B cell (primary cell): ENCODE measurements at regions not wholly inside any gene's neighbourhood (a gene's known extent, or its start where the extent isn't known, plus 50 kb on each side); places are given as distances from the start of the nearest gene placed in this dataset.

Experiments
- EZH2 ChIP-seq: IDR thresholded peaks from 2 replicates; pipeline ENCODE4 v1.6.1; 2012; ENCODE audit warnings: borderline replicate concordance, low read depth, mild to moderate bottlenecking, moderate library complexity, low read length; ENCODE audit not compliant: insufficient read depth, poor library complexity, severe bottlenecking
- TF ChIP-seq, protein P1 (sequence below): fragments of 200-600 bp; IDR thresholded peaks from one replicate; pipeline ENCODE4 v1.8.0; 2022; ENCODE audit warnings: antibody characterized with exemption, mild to moderate bottlenecking

DNA sequence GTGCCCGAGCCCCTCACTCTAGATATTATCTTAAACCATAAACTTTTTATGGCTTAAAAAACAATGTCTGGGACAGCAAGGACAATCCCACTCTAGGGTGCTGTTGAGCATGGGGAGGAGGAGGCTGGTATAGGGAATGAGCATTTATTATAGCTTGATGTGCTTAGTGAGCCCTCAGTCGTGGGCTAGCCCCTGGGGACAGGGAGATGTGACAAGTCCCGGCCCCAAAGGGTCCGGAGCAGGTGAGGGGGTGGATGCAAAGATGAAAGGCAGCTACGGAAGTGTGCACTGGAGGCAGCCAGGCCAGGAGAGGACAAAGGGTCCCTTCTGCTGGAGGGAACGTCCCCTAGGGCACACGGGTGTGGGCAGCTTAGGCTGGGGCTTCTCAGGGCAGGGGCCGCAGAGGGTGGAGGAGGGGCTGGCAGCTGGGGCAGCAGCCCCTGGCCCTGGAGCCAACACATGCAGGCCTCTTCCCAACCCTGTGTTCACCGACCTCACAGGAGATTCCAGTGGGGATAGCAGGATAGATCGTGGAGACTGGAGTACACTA lies 106.3 kb upstream of the GPC1 start:
- TF ChIP-seq, protein P1, sequence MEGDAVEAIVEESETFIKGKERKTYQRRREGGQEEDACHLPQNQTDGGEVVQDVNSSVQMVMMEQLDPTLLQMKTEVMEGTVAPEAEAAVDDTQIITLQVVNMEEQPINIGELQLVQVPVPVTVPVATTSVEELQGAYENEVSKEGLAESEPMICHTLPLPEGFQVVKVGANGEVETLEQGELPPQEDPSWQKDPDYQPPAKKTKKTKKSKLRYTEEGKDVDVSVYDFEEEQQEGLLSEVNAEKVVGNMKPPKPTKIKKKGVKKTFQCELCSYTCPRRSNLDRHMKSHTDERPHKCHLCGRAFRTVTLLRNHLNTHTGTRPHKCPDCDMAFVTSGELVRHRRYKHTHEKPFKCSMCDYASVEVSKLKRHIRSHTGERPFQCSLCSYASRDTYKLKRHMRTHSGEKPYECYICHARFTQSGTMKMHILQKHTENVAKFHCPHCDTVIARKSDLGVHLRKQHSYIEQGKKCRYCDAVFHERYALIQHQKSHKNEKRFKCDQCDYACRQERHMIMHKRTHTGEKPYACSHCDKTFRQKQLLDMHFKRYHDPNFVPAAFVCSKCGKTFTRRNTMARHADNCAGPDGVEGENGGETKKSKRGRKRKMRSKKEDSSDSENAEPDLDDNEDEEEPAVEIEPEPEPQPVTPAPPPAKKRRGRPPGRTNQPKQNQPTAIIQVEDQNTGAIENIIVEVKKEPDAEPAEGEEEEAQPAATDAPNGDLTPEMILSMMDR, result no peak
- TF ChIP-seq EZH2, result no peak
